Neuronal stem cell (in vitro differentiated cells): ENCODE measurements at regions not wholly inside any gene's neighbourhood (a gene's known extent, or its start where the extent isn't known, plus 50 kb on each side); places are given as distances from the start of the nearest gene placed in this dataset.

ENCODE experiments used
- DNase-seq: peaks from one replicate; pipeline ENCODE4 v3.0.0-alpha.2; 2013; ENCODE audit warnings: low spot score
- H2AFZ ChIP-seq: one replicate; pipeline ENCODE4 v1.6.1; 2013; ENCODE audit warnings: mild to moderate bottlenecking, low read length, inconsistent platforms
- H2AK5ac ChIP-seq: 2 replicates; pipeline ENCODE4 v1.6.1; 2013; ENCODE audit warnings: low read depth, mild to moderate bottlenecking, inconsistent platforms, low read length, moderate library complexity, mixed read lengths
- H2BK120ac ChIP-seq: 2 replicates; pipeline ENCODE4 v1.6.1; 2013; ENCODE audit warnings: low read depth, mild to moderate bottlenecking, inconsistent platforms, low read length, moderate library complexity, mixed read lengths
- H2BK12ac ChIP-seq: one replicate; pipeline ENCODE4 v1.6.1; 2013; ENCODE audit warnings: low read length, inconsistent platforms
- H2BK15ac ChIP-seq: 2 replicates; pipeline ENCODE4 v1.6.1; 2013; ENCODE audit warnings: mild to moderate bottlenecking, low read length, inconsistent platforms, mixed read lengths
- H2BK5ac ChIP-seq: one replicate; pipeline ENCODE4 v1.6.1; 2013; ENCODE audit warnings: inconsistent platforms, mild to moderate bottlenecking, low read length, moderate library complexity
- H3K14ac ChIP-seq: one replicate; pipeline ENCODE4 v1.6.1; 2013; ENCODE audit warnings: low read length, inconsistent platforms
- H3K18ac ChIP-seq: 2 replicates; pipeline ENCODE4 v1.6.1; 2013; ENCODE audit warnings: low read length, inconsistent platforms
- H3K23ac ChIP-seq: 2 replicates; pipeline ENCODE4 v1.6.1; 2013; ENCODE audit warnings: low read depth, mild to moderate bottlenecking, mixed read lengths, low read length, inconsistent platforms; ENCODE audit not compliant: poor library complexity
- H3K27ac ChIP-seq: replicated peaks from 3 replicates; pipeline ENCODE4 v1.5.1; 2013; ENCODE audit warnings: low read length, inconsistent platforms
- H3K27me3 ChIP-seq, 3 experiments: 2 replicates each; pipeline ENCODE4 v1.6.1; 2013; ENCODE audit warnings: low read length in 3 of 3, mild to moderate bottlenecking in 2 of 3, inconsistent platforms in 1 of 3, low read depth in 1 of 3, mixed read lengths in 1 of 3, moderate library complexity in 1 of 3; ENCODE audit not compliant: control insufficient read depth in 3 of 3, insufficient read depth in 3 of 3
- H3K36me3 ChIP-seq, 2 donors: replicated peaks in 1 of 2; 2 replicates each; pipeline ENCODE4 v1.6.1; 2013; ENCODE audit warnings: low read length in 2 of 2; ENCODE audit not compliant: control insufficient read depth in 2 of 2, insufficient read depth in 2 of 2
- H3K4ac ChIP-seq: 2 replicates; pipeline ENCODE4 v1.6.1; 2013; ENCODE audit warnings: inconsistent platforms, mild to moderate bottlenecking, low read length, moderate library complexity
- H3K4me1 ChIP-seq, 2 donors: 1 replicate in 1 of 2; 2 replicates in 1 of 2; pipeline ENCODE4 v1.6.1; 2013; ENCODE audit warnings: low read length in 2 of 2, low read depth in 1 of 2; ENCODE audit not compliant: control insufficient read depth in 2 of 2, insufficient read depth in 1 of 2
- H3K4me2 ChIP-seq: one replicate; pipeline ENCODE4 v1.6.1; 2013; ENCODE audit warnings: mild to moderate bottlenecking, low read length, inconsistent platforms; ENCODE audit not compliant: insufficient read depth, poor library complexity, severe bottlenecking
- H3K4me3 ChIP-seq, 2 donors: 2 replicates each; pipeline ENCODE4 v1.5.1; 2013; ENCODE audit warnings: low read length in 2 of 2, mild to moderate bottlenecking in 2 of 2, inconsistent platforms in 1 of 2, moderate library complexity in 1 of 2
- H3K79me1 ChIP-seq: one replicate; pipeline ENCODE4 v1.6.1; 2013; ENCODE audit warnings: low read depth, mild to moderate bottlenecking, inconsistent platforms, low read length, moderate library complexity
- H3K9ac ChIP-seq: one replicate; pipeline ENCODE4 v1.6.1; 2013; ENCODE audit warnings: mild to moderate bottlenecking, low read depth, low read length, inconsistent platforms; ENCODE audit not compliant: poor library complexity
- H3K9me3 ChIP-seq, 2 donors: replicated peaks in 1 of 2; 2 replicates each; pipeline versions ENCODE3 to v1.6.1; 2013; ENCODE audit warnings: low read length in 2 of 2, mild to moderate bottlenecking in 2 of 2, inconsistent platforms in 1 of 2, low read depth in 1 of 2, mixed read lengths in 1 of 2, moderate library complexity in 1 of 2; ENCODE audit not compliant: control insufficient read depth in 2 of 2, insufficient read depth in 1 of 2
- H4K8ac ChIP-seq: one replicate; pipeline ENCODE4 v1.6.1; 2013; ENCODE audit warnings: low read depth, mild to moderate bottlenecking, inconsistent platforms, low read length, moderate library complexity
- H4K91ac ChIP-seq: one replicate; pipeline ENCODE4 v1.6.1; 2013; ENCODE audit warnings: low read length, low read depth, mild to moderate bottlenecking, inconsistent platforms; ENCODE audit not compliant: poor library complexity
- WGBS, 2 donors: extraction: QIAGEN DNeasy Blood & Tissue Kit; methylation state at CpG; one replicate each; pipeline ENCODE4 v1.1.7; 2013; ENCODE audit warnings: missing lambda C conversion rate in 2 of 2, mixed read lengths in 1 of 2; ENCODE audit not compliant: insufficient read length in 2 of 2, insufficient replicate concordance in 1 of 2; ENCODE audit errors: extremely low coverage in 2 of 2; 5-methylcytosine and 5-hydroxymethylcytosine counted together

GRCh38 chr5:104734046-104734445 lies 1171.5 kb upstream of the NUDT12 start:
- Histone ChIP-seq H3K14ac (no peak overlapping the region), H3K18ac (no peak overlapping the region), H4K91ac (no peak overlapping the region), H3K4me3 (no peak overlapping the region), H3K4me2 (no peak overlapping the region), H3K9me3 (no peaks in the 10 kb centered on the region), H3K27ac (no peak overlapping the region), H2BK120ac (no peak overlapping the region), H2AFZ (no peak overlapping the region), H3K9ac (no peak overlapping the region), H3K4ac (no peak overlapping the region), H3K79me1 (no peaks in the 10 kb centered on the region), H2BK12ac (no peak overlapping the region), H2AK5ac (no peak overlapping the region), H4K8ac (no peak overlapping the region), H3K4me1 (no peaks in the 10 kb centered on the region), H3K23ac (no peak overlapping the region), H2BK5ac (no peak overlapping the region), H2BK15ac (no peak overlapping the region), H3K27me3 (no peaks in the 10 kb centered on the region), H3K36me3 (no peaks in the 10 kb centered on the region)
- no peak for DNase-seq
- WGBS, 2 donors, result no CpG with 5 or more reads among the region's 2 CpGs

- no peak overlapping the region for H3K4ac ChIP-seq
- H2BK5ac ChIP-seq, result no peak overlapping the region
- H2AFZ ChIP-seq, result no peak overlapping the region
- H3K14ac ChIP-seq, result no peak overlapping the region
- no peaks in the 10 kb centered on the region for H3K4me1 ChIP-seq
- H2AK5ac ChIP-seq, result no peak overlapping the region
- no peak overlapping the region for H2BK12ac ChIP-seq
- no peaks in the 10 kb centered on the region for H3K79me1 ChIP-seq
- DNase-seq, result no peak
- WGBS, 2 donors, result no CpG with 5 or more reads among the region's 2 CpGs
- H3K27me3 ChIP-seq, result no peaks in the 10 kb centered on the region
- no peak overlapping the region for H3K23ac ChIP-seq
- H3K9me3 ChIP-seq, result no peaks in the 10 kb centered on the region
- no peak overlapping the region for H3K27ac ChIP-seq
- H3K18ac ChIP-seq, result no peak overlapping the region
- no peaks in the 10 kb centered on the region for H3K36me3 ChIP-seq
- H4K8ac ChIP-seq, result no peak overlapping the region
- H4K91ac ChIP-seq, result no peak overlapping the region
- no peak overlapping the region for H2BK120ac ChIP-seq
- no peak overlapping the region for H3K4me3 ChIP-seq
- H3K9ac ChIP-seq, result no peak overlapping the region
- no peak overlapping the region for H2BK15ac ChIP-seq
- H3K4me2 ChIP-seq, result no peak overlapping the region
These were observed 1170.6 kb upstream of the NUDT12 start for GRCh38 chr5:104733063-104733669.

GRCh38 chr5:104731331-104731730 lies 1168.7 kb upstream of the NUDT12 start:
- H3K14ac ChIP-seq, result no peak overlapping the region
- no peak overlapping the region for H3K27ac ChIP-seq
- no peaks in the 10 kb centered on the region for H3K36me3 ChIP-seq
- H4K8ac ChIP-seq, result no peak overlapping the region
- H4K91ac ChIP-seq, result no peak overlapping the region
- H3K79me1 ChIP-seq, result no peaks in the 10 kb centered on the region
- H2BK15ac ChIP-seq, result no peak overlapping the region
- no peak overlapping the region for H3K4me3 ChIP-seq
- H2AFZ ChIP-seq, result no peak overlapping the region
- H3K4me2 ChIP-seq, result no peak overlapping the region
- no CpG with 5 or more reads among the region's 2 CpGs for WGBS, 2 donors
- H3K9ac ChIP-seq, result no peak overlapping the region
- H2BK5ac ChIP-seq, result no peak overlapping the region
- no peaks in the 10 kb centered on the region for H3K4me1 ChIP-seq
- no peaks in the 10 kb centered on the region for H3K27me3 ChIP-seq
- no peak overlapping the region for H2BK120ac ChIP-seq
- no peak overlapping the region for H3K4ac ChIP-seq
- H3K23ac ChIP-seq, result no peak overlapping the region
- no peak overlapping the region for H3K18ac ChIP-seq
- H3K9me3 ChIP-seq, result no peaks in the 10 kb centered on the region
- H2BK12ac ChIP-seq, result no peak overlapping the region
- H2AK5ac ChIP-seq, result no peak overlapping the region
- no peak for DNase-seq

GRCh38 chr5:104708027-104708426 lies 1145.4 kb upstream of the NUDT12 start:
- Histone ChIP-seq H3K4ac (no peak overlapping the region), H3K27ac (no peak overlapping the region), H3K4me1 (no peaks in the 10 kb centered on the region), H4K91ac (no peak overlapping the region), H2BK12ac (no peak overlapping the region), H3K79me1 (no peaks in the 10 kb centered on the region), H3K9me3 (peaks cover 2 to 5% of the 10 kb centered on the region in 2 donors), H3K23ac (no peak overlapping the region), H2BK5ac (no peak overlapping the region), H3K27me3 (no peaks in the 10 kb centered on the region), H3K4me2 (no peak overlapping the region), H2BK15ac (no peak overlapping the region), H2AK5ac (no peak overlapping the region), H3K36me3 (peaks cover 0 to 3% of the 10 kb centered on the region in 2 donors), H3K4me3 (no peak overlapping the region), H4K8ac (no peak overlapping the region), H3K14ac (no peak overlapping the region), H2BK120ac (no peak overlapping the region), H3K18ac (no peak overlapping the region), H3K9ac (no peak overlapping the region), H2AFZ (no peak overlapping the region)
- WGBS, 2 donors, result no CpG with 5 or more reads among the region's 3 CpGs
- DNase-seq, result no peak
